Stomach (tissue), 4 donors: ENCODE measurements at regions not wholly inside any gene's neighbourhood (a gene's known extent, or its start where the extent isn't known, plus 50 kb on each side); places are given as distances from the start of the nearest gene placed in this dataset.

Source experiments
- CTCF ChIP-seq, 7 experiments: fragments of 450-650 bp in 4 of 7; fragments of 200-600 bp in 3 of 7; sonication (generic) in 3 of 7; IDR thresholded peaks; one replicate each; pipeline ENCODE4 v1.5.1; 2016 to 2019; ENCODE audit warnings: antibody characterized with exemption in 7 of 7, control low read depth in 2 of 7, mild to moderate bottlenecking in 1 of 7
- EP300 ChIP-seq: sonication (generic); formaldehyde crosslinking; IDR thresholded peaks from one replicate; pipeline ENCODE4 v1.6.1; 2017; ENCODE audit warnings: antibody characterized with exemption

DNA sequence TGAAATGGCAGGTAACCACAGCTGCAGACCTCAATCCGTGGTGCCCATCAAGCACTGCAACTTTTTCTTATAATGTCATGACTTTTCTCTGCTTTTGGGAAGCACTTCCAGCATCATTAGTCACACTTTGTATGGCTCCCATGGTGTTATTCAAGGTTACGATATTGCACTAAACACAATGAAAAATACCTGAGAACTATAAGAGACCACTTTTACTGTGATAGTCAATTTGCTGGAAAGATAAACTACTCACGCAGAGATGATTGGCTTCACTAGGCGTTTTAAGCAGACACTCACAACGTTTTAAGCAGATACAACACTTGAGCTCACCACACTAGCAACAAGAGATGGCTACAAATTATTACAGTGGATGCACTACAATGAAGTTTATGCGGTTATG lies 103.2 kb upstream of the CHRM3 start:
- TF ChIP-seq CTCF (IDR thresholded peaks at IDR 0.05) (no peak), EP300 (no peak)
